ENCODE measurements at regions not wholly inside any gene's neighbourhood (a gene's known extent, or its start where the extent isn't known, plus 50 kb on each side); places are given as distances from the start of the nearest gene placed in this dataset.

- DNase-seq (ENCODE audit: low spot score) (no peak), ATAC-seq (ENCODE audit: low FRiP score) (no peak)
- no peak for TF ChIP-seq CTCF (IDR thresholded peaks at IDR 0.05)
Measured at GRCh38 chr6:6376845-6377244, 56.4 kb upstream of the F13A1 start.

- no peak for DNase-seq (ENCODE audit: low spot score)
- no peak for TF ChIP-seq CTCF (IDR thresholded peaks at IDR 0.05)
- ATAC-seq (ENCODE audit: low FRiP score) = no peak
Measured at GRCh38 chr6:6377621-6378020, 57.2 kb upstream of the F13A1 start.

GRCh38 chr6:6379573-6379972 lies 59.1 kb upstream of the F13A1 start:
- ATAC-seq (ENCODE audit: low FRiP score) = no peak
- no peak for TF ChIP-seq CTCF (IDR thresholded peaks at IDR 0.05)
- no peak for DNase-seq (ENCODE audit: low spot score)

GRCh38 chr6:6384520-6384919 lies 64.1 kb upstream of the F13A1 start:
- no peak for DNase-seq (ENCODE audit: low spot score)
- no peak for TF ChIP-seq CTCF (IDR thresholded peaks at IDR 0.05)
- ATAC-seq (ENCODE audit: low FRiP score) = no peak

- DNase-seq (ENCODE audit: low spot score) (no peak), ATAC-seq (ENCODE audit: low FRiP score) (no peak)
- TF ChIP-seq CTCF (IDR thresholded peaks at IDR 0.05) = no peak
Measured at GRCh38 chr6:6386010-6386409, 65.5 kb upstream of the F13A1 start.

GRCh38 chr6:6390849-6391602 lies 70.6 kb upstream of the F13A1 start:
- no peak for TF ChIP-seq CTCF (IDR thresholded peaks at IDR 0.05)
- ATAC-seq (ENCODE audit: low FRiP score) (no peak), DNase-seq (ENCODE audit: low spot score) (no peak)
